OCI-LY1 (cell line): ENCODE measurements at regions not wholly inside any gene's neighbourhood (a gene's known extent, or its start where the extent isn't known, plus 50 kb on each side); places are given as distances from the start of the nearest gene placed in this dataset.

Experiments
- H2AFZ ChIP-seq: fragments of 200-600 bp; sonication (generic), shearing (Covaris generic); 2 replicates; pipeline ENCODE4 v1.6.0; 2014; ENCODE audit warnings: antibody characterized with exemption, mild to moderate bottlenecking, low read length
- H3F3A ChIP-seq: fragments of 200-600 bp; sonication (generic), shearing (Covaris generic); 2 replicates; pipeline ENCODE4 v1.6.0; 2014; ENCODE audit warnings: mild to moderate bottlenecking, antibody characterized with exemption, low read length, moderate library complexity; ENCODE audit not compliant: insufficient read depth
- H3K27ac ChIP-seq: fragments of 200-600 bp; sonication (generic); 2 replicates; pipeline ENCODE4 v1.5.1; 2014; ENCODE audit warnings: low read length, mixed run types, mild to moderate bottlenecking, low read depth; ENCODE audit not compliant: poor library complexity, severe bottlenecking
- H3K27me3 ChIP-seq: fragments of 200-600 bp; sonication (generic); 2 replicates; pipeline ENCODE4 v1.6.0; 2014; ENCODE audit warnings: antibody characterized with exemption, mild to moderate bottlenecking, low read length, moderate library complexity; ENCODE audit not compliant: insufficient read depth
- H3K36me3 ChIP-seq: fragments of 200-600 bp; sonication (generic); 2 replicates; pipeline ENCODE4 v1.6.1; 2014; ENCODE audit warnings: mild to moderate bottlenecking, antibody characterized with exemption, low read length, moderate library complexity, mixed read lengths; ENCODE audit not compliant: insufficient read depth
- H3K4me1 ChIP-seq: fragments of 200-600 bp; sonication (generic); 2 replicates; pipeline ENCODE4 v1.5.1; 2014; ENCODE audit warnings: mild to moderate bottlenecking, low read length, moderate library complexity; ENCODE audit not compliant: insufficient read depth, severe bottlenecking
- H3K4me2 ChIP-seq: fragments of 200-600 bp; sonication (generic), shearing (Covaris generic); 2 replicates; pipeline ENCODE4 v1.6.1; 2014; ENCODE audit warnings: low read length
- H3K4me3 ChIP-seq: fragments of 200-600 bp; sonication (generic); 2 replicates; pipeline ENCODE4 v1.5.1; 2014; ENCODE audit warnings: low read length, low read depth, mild to moderate bottlenecking, mixed read lengths; ENCODE audit not compliant: poor library complexity, severe bottlenecking
- H3K79me2 ChIP-seq: fragments of 200-600 bp; shearing (Covaris generic); 2 replicates; pipeline ENCODE4 v1.6.1; 2016; ENCODE audit warnings: mixed run types, low read length, mixed read lengths; ENCODE audit not compliant: insufficient read depth
- H3K9ac ChIP-seq: fragments of 200-600 bp; sonication (generic), shearing (Covaris generic); 2 replicates; pipeline ENCODE4 v1.6.1; 2014; ENCODE audit warnings: mild to moderate bottlenecking, low read length, mixed read lengths
- H3K9me2 ChIP-seq: fragments of 200-600 bp; sonication (generic), shearing (Covaris generic); 2 replicates; pipeline ENCODE4 v1.6.1; 2014; ENCODE audit warnings: low read depth, mild to moderate bottlenecking, low read length, mixed read lengths
- H3K9me3 ChIP-seq: fragments of 200-600 bp; shearing (Covaris generic); 2 replicates; pipeline ENCODE4 v1.6.1; 2014; ENCODE audit warnings: low read length, mixed read lengths
- H4K20me1 ChIP-seq: fragments of 200-600 bp; sonication (generic), shearing (Covaris generic); 2 replicates; pipeline ENCODE4 v1.6.0; 2016; ENCODE audit warnings: mild to moderate bottlenecking, low read length; ENCODE audit not compliant: insufficient read depth
- CTCF ChIP-seq: fragments of 200-600 bp; sonication (generic), shearing (Covaris generic); IDR thresholded peaks from 2 replicates; pipeline ENCODE4 v1.5.1; 2017; ENCODE audit warnings: mild to moderate bottlenecking, antibody characterized with exemption, low read length, moderate library complexity, mixed read lengths
- EZH2 ChIP-seq: fragments of 200-600 bp; sonication (generic), shearing (Covaris generic); IDR thresholded peaks from 2 replicates; pipeline ENCODE4 v1.8.0; 2017; ENCODE audit warnings: borderline replicate concordance, mixed run types, mild to moderate bottlenecking, antibody characterized with exemption, low read length, moderate library complexity, mixed read lengths

GRCh38 chr1:57597036-57597435 is 173.2 kb upstream of the DAB1 start:
- no peak overlapping the region for H3K9ac ChIP-seq
- no peak for TF ChIP-seq EZH2
- TF ChIP-seq CTCF = no peak
- no peaks in the 10 kb centered on the region for H3K4me1 ChIP-seq
- no peaks in the 10 kb centered on the region for H3K9me3 ChIP-seq
- H2AFZ ChIP-seq = no peak overlapping the region
- no peak overlapping the region for H3K4me3 ChIP-seq
- H3K4me2 ChIP-seq = no peak overlapping the region
- H3K79me2 ChIP-seq = no peaks in the 10 kb centered on the region
- H3F3A ChIP-seq = no peaks in the 10 kb centered on the region
- no peak overlapping the region for H3K27ac ChIP-seq
- no peaks in the 10 kb centered on the region for H3K27me3 ChIP-seq
- no peaks in the 10 kb centered on the region for H4K20me1 ChIP-seq
- H3K36me3 ChIP-seq = no peaks in the 10 kb centered on the region
- no peaks in the 10 kb centered on the region for H3K9me2 ChIP-seq

GRCh38 chr1:57594002-57594401 is 170.1 kb upstream of the DAB1 start:
- no peak overlapping the region for H3K27ac ChIP-seq
- H3K4me3 ChIP-seq = no peak overlapping the region
- no peaks in the 10 kb centered on the region for H4K20me1 ChIP-seq
- H3K4me2 ChIP-seq = no peak overlapping the region
- H3F3A ChIP-seq = no peaks in the 10 kb centered on the region
- no peaks in the 10 kb centered on the region for H3K9me3 ChIP-seq
- no peak overlapping the region for H2AFZ ChIP-seq
- H3K9ac ChIP-seq = no peak overlapping the region
- no peaks in the 10 kb centered on the region for H3K79me2 ChIP-seq
- H3K27me3 ChIP-seq = no peaks in the 10 kb centered on the region
- no peaks in the 10 kb centered on the region for H3K36me3 ChIP-seq
- no peaks in the 10 kb centered on the region for H3K4me1 ChIP-seq
- no peak for TF ChIP-seq CTCF
- H3K9me2 ChIP-seq = no peaks in the 10 kb centered on the region

- H3K9me3 ChIP-seq = no peaks in the 10 kb centered on the region
- no peaks in the 10 kb centered on the region for H3K36me3 ChIP-seq
- no peaks in the 10 kb centered on the region for H3K79me2 ChIP-seq
- H3F3A ChIP-seq = no peaks in the 10 kb centered on the region
- no peaks in the 10 kb centered on the region for H3K27me3 ChIP-seq
- no peak overlapping the region for H3K9ac ChIP-seq
- no peak overlapping the region for H2AFZ ChIP-seq
- H3K4me3 ChIP-seq = no peak overlapping the region
- no peak for TF ChIP-seq EZH2
- TF ChIP-seq CTCF = no peak
- H3K27ac ChIP-seq = no peak overlapping the region
- no peaks in the 10 kb centered on the region for H3K9me2 ChIP-seq
- no peaks in the 10 kb centered on the region for H4K20me1 ChIP-seq
- no peaks in the 10 kb centered on the region for H3K4me1 ChIP-seq
- no peak overlapping the region for H3K4me2 ChIP-seq
Measured at GRCh38 chr1:57591842-57592241, 168.0 kb upstream of the DAB1 start.
